Lower leg skin (tissue), 3 donors: ENCODE measurements at regions not wholly inside any gene's neighbourhood (a gene's known extent, or its start where the extent isn't known, plus 50 kb on each side); places are given as distances from the start of the nearest gene placed in this dataset.

Experiments
- CTCF ChIP-seq, 3 donors: fragments of 450-650 bp; IDR thresholded peaks; one replicate each; pipeline ENCODE4 v1.5.1; 2016; ENCODE audit warnings: antibody characterized with exemption in 3 of 3, mild to moderate bottlenecking in 3 of 3, moderate library complexity in 2 of 3
- POLR2A ChIP-seq, 2 donors: fragments of 450-650 bp; IDR thresholded peaks; one replicate each; pipeline ENCODE4 v1.6.1; 2016 to 2017; ENCODE audit warnings: antibody characterized with exemption in 2 of 2, mild to moderate bottlenecking in 1 of 2, moderate library complexity in 1 of 2

GRCh38 chr20:47875297-47876025 lies 90.2 kb upstream of the SULF2 start:
- TF ChIP-seq POLR2A (IDR thresholded peaks at IDR 0.05) (no peak), CTCF (IDR thresholded peaks at IDR 0.05) (no peak)
